ENCODE measurements at regions not wholly inside any gene's neighbourhood (a gene's known extent, or its start where the extent isn't known, plus 50 kb on each side); places are given as distances from the start of the nearest gene placed in this dataset.

DNA sequence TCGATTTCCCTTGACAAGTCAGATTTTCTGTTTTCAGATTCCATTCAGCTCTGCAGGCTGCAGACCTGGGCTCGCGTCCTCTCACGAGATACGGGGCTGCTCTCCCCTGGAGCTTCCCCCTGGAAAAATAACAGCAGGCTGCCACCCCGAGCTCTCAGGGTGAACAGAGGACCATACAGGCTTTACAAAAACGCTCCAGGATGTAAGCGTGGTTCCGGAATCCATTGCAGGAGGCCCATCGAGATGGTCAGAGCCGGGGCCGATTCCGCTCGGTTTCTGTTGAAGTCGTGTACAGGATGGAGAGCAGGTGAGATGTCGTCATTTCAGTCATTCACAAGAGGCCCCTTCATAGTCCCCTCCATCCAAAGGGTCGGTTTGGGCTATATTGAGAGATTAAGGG, 297.7 kb upstream of the IRX4 start:
- DNase-seq: no peak

DNA sequence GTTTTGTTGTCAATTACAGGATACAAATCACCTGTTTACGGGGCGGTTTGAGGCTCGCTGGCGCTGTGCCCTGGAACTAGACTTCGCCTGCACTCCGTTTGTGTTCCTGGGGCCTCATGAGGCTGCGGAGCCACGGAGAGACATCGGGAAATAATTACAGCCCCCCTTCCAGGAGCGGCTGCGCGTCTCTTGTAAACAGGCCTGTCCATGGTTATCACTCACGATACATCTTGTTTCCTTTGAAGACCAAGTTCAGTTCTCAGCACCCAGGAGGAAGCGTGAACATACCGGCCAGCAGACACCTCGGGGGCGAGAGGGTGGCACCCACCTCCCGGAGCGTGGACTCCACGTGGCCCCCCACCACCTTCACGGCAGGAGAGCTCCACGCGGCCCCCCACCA, 297.1 kb upstream of the IRX4 start:
- DNase-seq: no peak

DNA sequence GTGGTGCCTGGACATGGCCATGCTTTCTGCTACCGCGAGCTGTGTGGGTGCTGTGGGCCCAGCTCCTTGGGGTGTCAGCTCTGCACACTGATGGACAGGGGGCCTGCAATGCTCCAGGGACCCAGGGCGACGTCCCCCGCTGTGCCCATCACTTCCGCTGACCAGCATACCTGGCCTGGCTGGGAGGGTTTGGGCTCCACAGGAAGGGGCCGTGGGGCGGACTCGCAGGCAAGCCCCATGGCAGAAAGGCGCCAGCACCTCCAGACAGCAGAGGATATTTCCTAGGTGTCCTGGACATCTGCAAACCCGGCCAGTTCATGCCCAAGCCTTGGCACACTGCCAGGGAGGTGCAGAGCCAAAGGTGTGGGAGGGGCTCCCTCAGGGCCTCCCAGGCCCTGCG, 295.8 kb upstream of the IRX4 start:
- DNase-seq: no peak

DNA sequence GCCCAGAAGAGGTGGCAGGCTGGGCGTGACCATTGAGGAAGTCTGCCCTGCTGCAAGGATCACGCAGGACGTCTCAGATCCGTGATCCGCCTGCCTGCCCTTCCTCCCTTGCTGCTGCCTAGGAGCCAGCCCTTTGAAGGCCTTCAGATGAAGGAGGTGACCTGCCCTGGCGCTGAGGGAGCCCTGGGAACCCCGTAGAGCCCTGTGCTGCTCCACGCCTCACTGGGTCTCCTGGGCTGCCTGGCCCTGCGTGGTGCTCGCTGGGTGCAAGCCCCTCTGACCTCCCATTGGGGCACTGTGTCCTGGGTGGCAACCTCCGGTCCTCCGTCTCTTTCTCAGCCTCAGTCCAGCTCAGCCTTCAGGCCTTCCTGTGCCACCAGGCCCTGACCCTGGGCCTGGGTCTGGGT, 295.3 kb upstream of the IRX4 start:
- no peak for DNase-seq

DNA sequence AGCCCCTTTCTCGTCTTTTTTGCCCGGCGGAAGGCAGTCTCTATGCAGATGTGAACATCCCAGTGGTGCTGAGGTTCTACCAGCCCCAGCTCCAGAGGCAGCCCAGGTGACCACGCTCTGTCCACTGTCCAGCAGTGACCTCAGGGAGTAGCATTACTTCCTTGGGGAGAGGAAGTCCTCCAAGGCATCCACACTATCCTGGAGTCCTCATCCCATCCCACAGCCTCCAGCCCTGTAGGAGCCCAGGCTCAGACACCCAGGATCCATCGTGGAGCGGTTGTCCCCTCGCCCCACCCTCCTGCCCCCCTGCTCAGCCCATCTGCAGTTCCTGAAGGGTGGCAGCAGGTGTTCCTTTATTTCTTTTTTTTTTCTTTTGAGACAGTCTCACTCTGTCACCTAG, 294.5 kb upstream of the IRX4 start:
- DNase-seq: no peak

DNA sequence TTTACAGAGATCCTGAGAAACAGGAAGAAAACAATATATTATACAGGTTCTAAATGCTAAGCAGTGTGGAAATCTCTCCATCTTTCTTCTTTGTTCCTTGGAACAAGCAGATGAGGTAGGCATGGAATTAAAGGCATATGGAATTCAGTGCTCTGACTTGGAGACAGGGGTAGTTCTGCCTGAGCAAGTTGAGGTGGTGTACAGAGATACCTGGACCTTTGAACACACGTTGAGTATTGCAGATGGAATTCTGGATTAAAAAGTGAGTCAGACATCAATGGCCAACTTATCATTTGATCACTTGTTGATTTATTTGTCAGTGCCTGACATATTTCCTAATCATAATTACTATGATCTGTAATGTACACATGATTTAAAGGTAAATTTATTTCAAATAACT, 293.9 kb upstream of the IRX4 start:
- no peak for DNase-seq

DNA sequence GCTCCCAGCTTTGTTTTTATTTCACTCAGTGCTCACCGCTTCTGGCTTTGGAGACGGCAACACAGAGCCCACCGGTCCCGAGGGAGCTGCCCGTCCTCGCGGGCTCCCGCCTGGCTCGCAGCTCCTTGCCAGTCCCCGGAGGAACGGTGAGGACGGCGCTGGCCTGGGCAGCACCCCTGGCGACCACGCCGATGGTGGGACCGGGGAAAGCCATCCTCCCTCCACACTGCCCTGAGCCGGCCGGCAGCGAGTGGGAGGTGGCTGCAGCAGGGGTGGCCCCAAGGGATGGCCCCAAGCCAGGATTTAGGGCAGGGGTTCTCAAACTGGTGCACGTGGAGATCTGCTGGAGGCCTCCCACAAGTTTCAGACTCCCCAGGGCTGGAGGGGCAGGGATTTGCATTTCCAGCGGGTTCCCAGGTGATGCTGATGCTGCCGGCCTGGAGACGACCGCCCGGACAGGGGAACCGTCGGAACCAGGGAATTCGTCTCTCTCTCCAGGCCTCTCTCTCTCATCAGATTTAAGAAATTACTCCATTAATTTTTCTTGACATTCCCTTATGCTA, 293.2 kb upstream of the IRX4 start:
- DNase-seq: no peak

DNA sequence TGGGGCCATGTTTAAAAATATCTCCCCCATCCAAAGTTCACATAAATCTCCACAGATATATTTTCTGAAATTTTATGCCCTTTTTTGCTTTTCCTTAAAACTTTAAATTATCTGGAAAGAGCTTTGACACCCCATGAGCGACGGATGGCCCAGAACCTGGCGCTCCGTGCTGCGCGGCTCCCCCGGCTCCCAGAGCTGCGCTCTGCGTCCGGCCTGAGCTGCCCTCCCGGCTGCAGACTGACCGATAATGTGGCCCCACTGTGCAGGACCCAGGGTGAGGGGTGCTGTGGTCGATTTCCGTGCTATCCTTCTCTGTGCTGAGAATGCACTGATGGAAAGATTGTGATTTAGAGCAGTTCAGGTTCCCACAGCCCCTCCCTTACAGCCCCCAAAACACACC, 292.3 kb upstream of the IRX4 start:
- no peak for DNase-seq

DNA sequence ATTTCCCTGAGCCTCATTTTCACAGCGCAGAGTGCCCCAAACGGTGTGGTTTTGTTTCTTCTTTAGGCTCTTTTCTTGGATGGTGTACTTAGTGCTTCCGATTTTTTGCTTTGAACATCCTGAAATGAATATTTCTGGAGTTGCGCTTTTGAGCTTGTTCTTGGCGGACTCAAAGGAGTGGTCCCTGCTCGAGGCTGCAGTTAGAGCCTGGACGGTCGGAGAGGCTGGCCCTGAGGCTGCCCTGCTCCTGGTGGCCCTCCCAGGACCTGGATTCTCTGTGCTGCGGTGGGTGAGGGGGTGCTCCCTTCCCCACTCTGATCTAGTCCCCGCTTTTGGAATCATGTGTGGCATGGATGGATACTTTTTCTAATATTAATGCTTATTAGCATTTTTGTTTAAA, 291.8 kb upstream of the IRX4 start:
- no peak for DNase-seq

DNA sequence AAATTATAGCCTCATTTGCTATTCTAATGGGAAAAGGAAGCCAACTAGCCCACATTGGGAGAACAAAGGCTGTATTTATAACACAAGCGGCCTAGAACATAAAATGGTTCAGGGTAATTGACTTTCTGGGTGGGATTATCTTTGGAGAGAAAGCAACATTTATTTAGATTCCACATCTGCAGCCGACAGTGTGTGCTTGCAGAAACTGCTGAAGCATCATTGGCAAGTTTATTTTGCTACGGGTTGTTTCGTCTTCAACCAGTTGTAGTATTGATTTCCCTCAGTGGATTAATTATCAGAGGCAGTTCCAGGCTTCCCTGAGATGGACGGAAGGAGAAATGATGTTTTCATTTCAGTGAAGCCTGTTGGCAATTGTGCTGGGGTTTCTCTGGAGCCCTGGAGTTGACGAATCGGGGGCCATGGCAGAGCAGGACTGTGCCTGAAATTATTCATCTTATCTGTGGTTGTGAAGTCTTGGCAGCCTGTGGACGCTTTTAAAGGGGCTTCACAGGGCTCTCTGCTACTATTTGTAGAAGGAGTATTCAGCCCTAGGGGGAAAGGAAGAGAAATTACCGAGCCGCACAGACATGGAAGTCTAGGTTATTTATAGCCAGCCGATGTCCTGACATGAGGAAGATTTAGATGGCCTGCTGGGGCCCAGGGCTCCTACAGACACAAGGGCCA, 290.6 kb upstream of the IRX4 start:
- DNase-seq: no peak

DNA sequence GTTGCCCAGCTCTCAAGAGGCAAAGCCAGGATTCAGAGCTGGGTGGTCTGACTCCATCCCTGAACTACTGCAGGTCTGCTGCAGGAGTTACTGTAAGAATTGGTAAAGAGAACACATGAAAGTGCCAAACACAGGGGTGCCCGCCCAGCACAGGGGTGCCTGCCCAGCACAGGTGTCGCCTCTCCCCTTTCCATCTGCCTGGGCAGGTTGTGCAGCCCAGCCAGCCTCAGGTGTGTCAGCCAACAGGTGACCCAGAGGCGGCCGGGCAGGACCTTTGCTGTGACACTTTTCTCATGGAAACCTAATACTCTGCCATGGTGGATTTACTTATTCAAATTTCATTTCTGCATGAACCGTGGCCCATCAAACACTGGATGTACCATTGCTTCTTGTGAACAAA, 289.7 kb upstream of the IRX4 start:
- DNase-seq: no peak

DNA sequence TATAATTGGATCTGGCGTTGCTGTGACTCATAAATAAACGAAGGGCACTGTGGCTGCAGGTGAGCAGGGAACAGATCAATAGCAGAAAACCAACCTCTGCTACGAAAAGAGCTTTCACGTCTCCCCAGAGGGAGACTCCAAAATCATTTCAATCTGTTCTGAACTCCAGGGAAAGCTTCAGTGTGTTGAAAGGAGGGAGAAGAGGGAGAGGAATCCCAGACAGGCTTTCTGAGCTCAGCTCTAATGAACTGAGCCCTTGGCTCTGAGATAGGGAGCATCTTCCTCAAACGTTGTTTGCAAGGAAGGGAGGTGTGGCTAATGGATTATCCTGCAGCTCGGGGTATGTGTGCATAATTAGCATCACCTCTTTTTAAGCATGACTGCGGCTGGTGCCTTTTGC, 288.0 kb upstream of the IRX4 start:
- DNase-seq: no peak

DNA sequence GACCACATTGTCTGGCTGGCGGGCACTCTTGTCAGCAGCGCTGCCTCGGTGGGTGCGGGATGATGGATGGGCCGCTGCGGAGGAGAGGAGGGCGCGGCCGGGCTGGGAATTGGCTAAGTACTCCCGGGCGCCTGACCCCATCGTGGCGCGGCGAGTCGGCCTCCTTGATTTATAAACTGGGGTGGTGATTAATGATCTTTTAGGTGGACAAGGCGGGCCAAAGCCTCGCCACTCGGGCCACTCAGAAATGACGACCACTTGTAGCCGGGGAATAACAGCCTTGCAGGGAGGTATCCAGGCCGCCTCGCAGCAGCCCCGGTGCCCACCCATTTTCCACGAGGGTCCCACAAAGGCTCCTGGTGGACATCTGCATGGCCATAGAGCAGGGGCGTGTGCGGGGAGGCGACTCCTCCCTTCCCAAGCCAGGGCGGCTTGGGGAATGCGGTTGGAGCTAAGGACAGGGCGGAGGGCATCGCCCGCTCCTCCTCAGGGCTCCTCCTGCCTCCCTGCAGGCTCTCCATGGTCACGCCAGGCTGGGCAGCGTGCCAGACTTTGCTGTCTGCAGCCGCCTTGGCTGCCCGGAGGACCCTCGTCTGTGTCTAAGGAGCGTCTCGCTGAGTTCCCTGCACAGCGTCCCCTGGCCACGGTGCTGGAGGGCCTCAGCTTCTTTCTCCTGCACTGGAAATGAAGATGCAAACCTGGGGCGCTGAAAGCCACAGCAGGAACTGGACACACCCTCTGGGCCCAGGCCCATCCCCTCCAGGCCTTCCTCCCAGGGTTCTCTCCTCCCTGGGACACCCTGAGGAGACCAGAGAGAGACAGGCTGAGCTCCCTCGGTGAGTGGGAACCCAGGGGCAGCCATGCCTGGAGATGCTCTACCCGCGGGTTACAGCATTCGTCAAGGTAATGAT, 287.4 kb upstream of the IRX4 start:
- no peak for DNase-seq

DNA sequence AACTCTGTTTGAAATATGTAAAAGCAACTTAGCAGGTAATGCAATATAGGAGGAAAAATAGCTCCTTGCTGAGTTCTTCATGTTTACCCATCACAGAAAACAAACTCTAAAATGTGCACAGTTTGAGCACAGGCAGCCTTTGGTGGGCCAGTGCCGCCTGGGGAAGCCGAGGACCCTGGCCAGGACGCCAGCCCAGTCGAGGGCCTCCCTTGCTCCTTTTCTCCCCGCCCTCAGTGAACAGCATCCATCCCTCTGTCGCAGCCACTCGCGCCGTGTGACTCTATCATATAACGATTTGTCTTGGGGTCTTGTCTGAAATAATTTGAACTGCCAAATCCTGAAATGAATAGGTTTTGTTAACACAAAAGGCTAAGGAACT, 286.7 kb upstream of the IRX4 start:
- DNase-seq: no peak

DNA sequence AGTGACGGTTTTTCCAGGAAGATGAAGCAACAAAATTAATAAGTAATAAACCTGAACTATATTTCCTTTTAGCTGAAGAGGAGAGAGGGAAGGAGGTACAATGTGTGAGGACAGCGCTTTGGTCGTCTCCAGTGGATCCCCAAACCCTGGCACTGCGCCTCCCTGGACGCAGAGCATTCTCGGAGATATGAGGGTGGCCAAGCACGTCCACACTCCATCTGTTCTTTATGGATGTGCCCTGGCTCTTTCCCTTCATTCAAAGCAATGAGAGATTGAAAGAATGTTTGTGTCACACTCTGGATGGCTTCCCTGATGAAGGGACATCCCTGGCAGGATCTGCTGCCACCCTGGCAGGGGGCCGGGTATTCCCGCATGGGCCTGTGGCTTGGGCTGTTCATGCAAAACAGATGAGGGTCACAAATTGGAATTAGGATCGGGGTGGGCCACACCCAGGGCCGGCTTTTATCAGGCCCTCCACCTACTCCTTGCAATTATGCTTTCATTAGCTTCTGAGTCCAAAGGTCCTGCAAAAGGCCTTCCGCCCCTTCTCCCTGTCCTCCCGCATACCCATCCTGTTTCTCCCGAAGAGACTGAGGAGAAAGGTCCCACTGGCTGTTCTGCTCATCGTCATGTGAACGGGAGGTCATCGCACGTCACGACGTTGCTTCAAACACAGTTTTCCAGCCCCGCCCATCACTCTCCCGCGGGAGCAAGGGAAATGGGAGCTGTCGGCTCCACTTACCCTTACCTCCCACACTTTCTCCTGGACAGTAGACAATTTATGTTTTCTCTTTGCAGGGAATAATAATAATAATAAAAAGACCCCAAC, 286.1 kb upstream of the IRX4 start:
- no peak for DNase-seq

DNA sequence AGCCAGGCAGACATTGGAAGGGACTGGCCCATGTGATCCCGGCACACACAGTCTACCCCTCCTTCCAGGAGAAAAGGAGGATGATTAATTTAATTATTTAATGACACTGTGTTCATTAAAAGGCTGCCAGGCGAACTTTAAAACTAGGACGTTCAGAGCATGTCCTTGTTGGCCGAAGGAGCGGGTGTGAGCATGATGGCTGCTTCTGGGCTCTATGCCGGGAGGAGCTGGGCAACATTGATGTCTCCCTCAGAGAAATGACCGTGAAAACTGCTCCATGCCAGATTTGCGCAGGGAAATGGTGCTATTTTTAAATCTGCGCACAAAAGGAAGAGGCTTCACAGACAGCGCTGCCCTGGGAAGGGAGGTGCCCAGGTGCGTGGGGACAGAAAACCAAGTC, 284.9 kb upstream of the IRX4 start:
- DNase-seq: no peak

DNA sequence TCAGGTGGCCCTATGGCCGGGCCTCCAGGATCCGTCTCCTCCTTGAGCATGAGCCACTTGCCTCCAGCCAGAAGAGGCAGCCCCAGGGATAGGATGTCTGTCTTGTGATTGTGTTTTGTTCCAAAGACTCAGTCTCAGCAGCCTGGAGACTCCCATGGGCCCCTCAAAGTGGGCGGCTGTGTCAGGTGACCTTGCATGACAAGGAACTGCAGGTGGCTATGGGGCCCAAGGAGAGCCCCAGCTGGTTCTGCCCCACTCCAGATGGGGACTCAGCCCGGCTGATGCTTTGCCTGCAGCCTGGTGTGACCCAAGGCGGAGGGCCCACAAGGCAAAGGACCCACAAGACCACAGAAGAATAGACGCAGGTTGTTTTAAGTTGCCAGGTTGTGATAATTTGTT, 284.3 kb upstream of the IRX4 start:
- DNase-seq: no peak

DNA sequence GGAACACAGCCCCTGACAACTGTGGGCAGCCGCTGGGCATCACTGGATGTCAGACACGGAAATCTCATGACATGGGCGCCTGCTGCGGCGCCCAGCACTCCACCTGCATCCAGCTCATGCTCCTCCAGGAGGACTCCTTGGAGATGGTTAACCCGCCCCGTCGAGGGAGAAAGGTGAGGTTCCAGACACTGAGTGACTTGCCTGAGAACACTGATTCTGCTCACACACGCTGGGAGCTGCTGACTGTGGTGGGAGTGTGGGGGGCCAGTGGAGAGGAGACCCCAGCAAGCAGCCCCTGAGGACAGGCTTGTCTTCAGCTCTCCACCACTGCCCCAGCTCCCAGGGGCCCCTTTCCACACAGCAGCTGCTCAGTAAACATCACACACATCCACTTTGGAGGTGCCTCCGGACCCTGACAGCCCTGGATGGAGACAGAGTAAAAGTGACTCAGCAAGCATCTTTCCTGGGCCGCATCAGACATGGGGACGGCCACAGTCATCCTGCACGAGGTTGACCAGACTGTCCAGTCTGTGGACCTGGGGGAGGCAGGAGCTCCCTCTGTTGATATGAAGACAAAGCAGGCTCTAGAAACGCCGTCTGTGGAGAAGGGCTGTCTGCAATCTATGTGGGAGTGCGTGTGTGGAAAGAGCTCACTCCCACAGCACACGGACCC, 283.7 kb upstream of the IRX4 start:
- no peak for DNase-seq

DNA sequence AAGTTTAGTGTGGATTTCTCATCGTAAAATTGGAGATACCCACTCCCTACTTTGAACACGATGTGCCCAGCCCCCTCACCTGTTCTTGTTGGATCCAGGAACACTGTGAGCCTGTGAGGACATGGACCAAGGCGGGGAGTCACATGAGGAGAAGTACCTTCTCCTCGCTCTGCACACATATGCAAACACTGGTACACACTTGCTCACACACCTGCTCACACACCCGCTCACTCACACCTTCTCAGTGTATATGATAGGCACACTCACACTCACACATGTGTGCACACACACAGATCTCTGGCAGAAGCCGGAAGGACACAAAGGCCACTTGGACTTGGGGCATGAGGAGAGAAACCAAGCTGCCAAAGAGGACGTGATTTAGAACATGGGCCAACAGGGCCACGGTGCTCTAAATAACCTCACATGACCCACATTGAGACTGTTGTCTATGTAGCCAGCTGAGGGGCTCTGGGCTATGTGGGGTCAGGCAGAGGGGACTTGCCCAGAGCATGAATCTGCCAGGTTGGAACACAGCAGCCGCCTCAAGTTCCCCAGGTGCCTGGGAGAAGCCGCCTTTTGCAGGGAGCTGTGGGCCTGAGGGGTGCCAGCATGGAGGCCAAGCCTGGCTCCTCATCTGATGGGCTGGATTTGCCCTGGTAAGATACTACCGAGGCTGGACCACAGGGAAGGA, 283.0 kb upstream of the IRX4 start:
- no peak for DNase-seq

DNA sequence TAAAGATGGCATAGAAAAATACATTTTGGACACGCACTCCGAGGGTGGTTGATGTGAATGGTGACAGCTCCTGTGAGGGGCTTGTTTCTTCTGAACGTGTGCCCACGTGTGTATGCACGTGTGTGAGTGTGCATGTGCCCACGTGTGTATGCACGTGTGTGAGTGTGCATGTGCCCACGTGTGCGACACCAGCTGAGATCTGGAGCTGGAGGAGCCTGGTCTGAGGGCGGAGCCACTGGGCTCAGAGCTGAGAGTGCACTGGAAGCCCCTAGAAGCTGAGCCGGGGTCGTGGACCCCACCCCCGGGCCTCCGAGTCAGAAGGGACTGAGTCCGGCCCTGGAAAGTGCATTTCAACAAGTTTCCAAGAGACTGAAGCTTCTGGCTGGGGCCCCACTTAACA, 282.5 kb upstream of the IRX4 start:
- no peak for DNase-seq

DNA sequence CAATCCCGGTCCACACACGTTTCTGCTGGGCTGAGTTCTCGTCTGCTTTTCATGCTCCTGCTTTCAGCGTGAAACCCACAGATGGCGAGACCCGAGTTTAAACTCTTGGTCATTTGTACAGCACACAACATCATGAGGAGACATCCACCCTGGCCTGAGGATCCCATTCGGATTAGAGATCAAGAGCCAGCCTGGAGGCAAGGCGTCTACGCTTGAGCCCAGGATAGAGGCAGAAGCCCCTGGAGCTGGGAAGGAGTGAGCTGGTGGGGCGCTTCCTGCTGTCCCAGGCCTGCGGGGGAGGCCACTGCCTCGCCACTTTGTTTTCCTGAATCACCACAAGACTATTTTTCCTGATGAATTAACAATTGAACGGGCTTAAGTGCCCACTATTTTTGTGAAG, 281.9 kb upstream of the IRX4 start:
- no peak for DNase-seq

DNA sequence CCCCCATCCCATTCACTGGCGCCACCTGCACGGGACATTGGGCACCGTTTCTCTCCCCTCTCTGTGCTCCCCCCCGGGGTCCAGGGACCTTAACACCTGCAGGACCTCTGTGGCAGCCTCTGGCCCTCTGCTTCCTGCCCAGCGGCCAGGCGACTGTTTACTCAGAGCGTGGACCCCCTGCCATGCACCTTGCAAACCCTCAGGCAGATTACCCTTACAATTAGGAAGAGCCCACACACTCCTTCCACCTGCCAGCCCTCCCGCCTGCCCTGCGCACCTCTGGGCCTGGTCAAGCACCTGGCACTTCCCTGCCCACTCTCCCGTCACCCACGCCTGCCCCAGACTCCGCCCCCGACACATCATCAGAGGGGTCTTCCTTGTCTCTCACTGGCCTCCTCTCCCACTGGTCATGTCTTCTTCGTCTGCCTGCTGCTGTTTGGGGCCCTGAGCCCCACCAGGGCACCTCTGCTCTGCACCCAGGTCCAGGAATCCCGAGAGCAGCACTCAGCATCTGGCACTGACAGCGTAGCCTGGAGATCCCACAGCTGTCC, 281.3 kb upstream of the IRX4 start:
- no peak for DNase-seq

Data from CD4-positive, alpha-beta T cell treated with Interleukin-1 beta for 1 hour (primary cell).